Mesenchymal stem cell (in vitro differentiated cells and primary cell): ENCODE measurements at regions not wholly inside any gene's neighbourhood (a gene's known extent, or its start where the extent isn't known, plus 50 kb on each side); places are given as distances from the start of the nearest gene placed in this dataset.

Source experiments
- DNase-seq: peaks from one replicate; pipeline ENCODE4 v3.0.0-alpha.2; 2013
- H2AFZ ChIP-seq: one replicate; pipeline ENCODE4 v1.6.1; 2013; ENCODE audit warnings: low read depth, mild to moderate bottlenecking, control low read depth, inconsistent platforms, low read length, moderate library complexity
- H2AK5ac ChIP-seq: 2 replicates; pipeline ENCODE4 v1.6.1; 2013; ENCODE audit warnings: low read length, moderate library complexity, mild to moderate bottlenecking, inconsistent platforms; ENCODE audit not compliant: severe bottlenecking
- H2BK120ac ChIP-seq: one replicate; pipeline ENCODE4 v1.6.1; 2013; ENCODE audit warnings: low read depth, mild to moderate bottlenecking, inconsistent platforms, low read length, moderate library complexity
- H2BK12ac ChIP-seq, 2 experiments: one replicate each; pipeline ENCODE4 v1.6.1; 2013; ENCODE audit warnings: inconsistent platforms in 2 of 2, low read length in 2 of 2, mild to moderate bottlenecking in 2 of 2, moderate library complexity in 2 of 2, control low read depth in 1 of 2
- H2BK15ac ChIP-seq: one replicate; pipeline ENCODE4 v1.6.1; 2013; ENCODE audit warnings: mild to moderate bottlenecking, low read depth, inconsistent platforms; ENCODE audit not compliant: poor library complexity, severe bottlenecking
- H2BK5ac ChIP-seq: 2 replicates; pipeline ENCODE4 v1.6.1; 2013; ENCODE audit warnings: low read depth, mild to moderate bottlenecking, low read length, control low read depth, inconsistent platforms; ENCODE audit not compliant: poor library complexity, severe bottlenecking
- H3K14ac ChIP-seq, 2 experiments: one replicate each; pipeline ENCODE4 v1.6.1; 2013; ENCODE audit warnings: inconsistent platforms in 2 of 2, low read length in 2 of 2, control low read depth in 1 of 2, mild to moderate bottlenecking in 1 of 2, moderate library complexity in 1 of 2
- H3K18ac ChIP-seq, 2 experiments: one replicate each; pipeline ENCODE4 v1.6.1; 2013; ENCODE audit warnings: inconsistent platforms in 2 of 2, low read length in 2 of 2, control low read depth in 1 of 2, low read depth in 1 of 2, mild to moderate bottlenecking in 1 of 2
- H3K23ac ChIP-seq, 2 experiments: one replicate each; pipeline ENCODE4 v1.6.1; 2013; ENCODE audit warnings: inconsistent platforms in 2 of 2, low read length in 2 of 2, mild to moderate bottlenecking in 2 of 2, moderate library complexity in 2 of 2, control low read depth in 1 of 2
- H3K27ac ChIP-seq: 2 replicates; pipeline ENCODE4 v1.5.1; 2013; ENCODE audit warnings: mild to moderate bottlenecking, moderate library complexity, low read length, control low read depth, inconsistent platforms; ENCODE audit not compliant: poor library complexity, severe bottlenecking
- H3K27me3 ChIP-seq, 2 experiments: 2 replicates each; pipeline versions ENCODE4 v1.6.1 to v1.7.0; 2013; ENCODE audit warnings: low read length in 2 of 2, mild to moderate bottlenecking in 2 of 2, moderate library complexity in 2 of 2, control low read depth in 1 of 2, inconsistent platforms in 1 of 2; ENCODE audit not compliant: control insufficient read depth in 1 of 2, insufficient read depth in 1 of 2
- H3K36me3 ChIP-seq, 2 experiments: 2 replicates each; pipeline versions ENCODE4 v1.6.1 to v1.7.0; 2013; ENCODE audit warnings: low read length in 2 of 2, control low read depth in 1 of 2, inconsistent platforms in 1 of 2, low read depth in 1 of 2, mild to moderate bottlenecking in 1 of 2; ENCODE audit not compliant: insufficient read depth in 2 of 2, control insufficient read depth in 1 of 2
- H3K4ac ChIP-seq, 2 experiments: one replicate each; pipeline ENCODE4 v1.6.1; 2013; ENCODE audit warnings: inconsistent platforms in 2 of 2, low read length in 2 of 2, mild to moderate bottlenecking in 2 of 2, moderate library complexity in 2 of 2, control low read depth in 1 of 2, low read depth in 1 of 2
- H3K4me1 ChIP-seq: 2 replicates; pipeline ENCODE4 v1.6.1; 2013; ENCODE audit warnings: low read depth, low read length, control low read depth; ENCODE audit not compliant: control insufficient read depth, insufficient read depth
- H3K4me2 ChIP-seq: 2 replicates; pipeline ENCODE4 v1.6.1; 2013; ENCODE audit warnings: low read length, mild to moderate bottlenecking, inconsistent platforms; ENCODE audit not compliant: poor library complexity, severe bottlenecking
- H3K4me3 ChIP-seq, 2 experiments: 2 replicates each; pipeline versions ENCODE4 v1.5.1 to v1.7.0; 2013; ENCODE audit warnings: low read length in 2 of 2, mild to moderate bottlenecking in 2 of 2, control low read depth in 1 of 2, low read depth in 1 of 2; ENCODE audit not compliant: insufficient read depth in 1 of 2
- H3K79me1 ChIP-seq: replicated peaks from 2 replicates; pipeline ENCODE4 v1.6.1; 2013; ENCODE audit warnings: mild to moderate bottlenecking, control low read depth, low read length, inconsistent platforms; ENCODE audit not compliant: poor library complexity, severe bottlenecking
- H3K9ac ChIP-seq: 2 replicates; pipeline ENCODE4 v1.7.0; 2013; ENCODE audit warnings: mild to moderate bottlenecking, low read length, moderate library complexity
- H3K9me3 ChIP-seq: 2 replicates; pipeline ENCODE4 v1.7.0; 2013; ENCODE audit warnings: mild to moderate bottlenecking, low read length; ENCODE audit not compliant: control insufficient read depth
- H4K8ac ChIP-seq: one replicate; pipeline ENCODE4 v1.6.1; 2013; ENCODE audit warnings: inconsistent platforms, mild to moderate bottlenecking, low read length, moderate library complexity
- H4K91ac ChIP-seq: one replicate; pipeline ENCODE4 v1.6.1; 2013; ENCODE audit warnings: mild to moderate bottlenecking, low read length, inconsistent platforms
- WGBS: methylation state at CpG from one replicate; pipeline ENCODE4 v1.1.7; 2013; ENCODE audit warnings: mixed read lengths; 5-methylcytosine and 5-hydroxymethylcytosine counted together

- H3K23ac ChIP-seq: no peak overlapping the region
- WGBS: 98% methylated on average over 2 of the region's 2 CpGs
- H2BK5ac ChIP-seq: no peak overlapping the region
- H3K79me1 ChIP-seq: no peaks in the 10 kb centered on the region
- H3K14ac ChIP-seq: no peak overlapping the region
- H2BK12ac ChIP-seq: no peak overlapping the region
- H3K9ac ChIP-seq: no peak overlapping the region
- no peak overlapping the region for H3K4ac ChIP-seq
- no peaks in the 10 kb centered on the region for H3K4me1 ChIP-seq
- no peak overlapping the region for H3K4me2 ChIP-seq
- H4K8ac ChIP-seq: no peak overlapping the region
- H2BK120ac ChIP-seq: no peak overlapping the region
- H3K27ac ChIP-seq: no peak overlapping the region
- no peak overlapping the region for H3K18ac ChIP-seq
- no peak overlapping the region for H2BK15ac ChIP-seq
- H3K9me3 ChIP-seq: no peaks in the 10 kb centered on the region
- H3K4me3 ChIP-seq: no peak overlapping the region
- no peaks in the 10 kb centered on the region for H3K36me3 ChIP-seq
- no peak for DNase-seq
- no peak overlapping the region for H2AK5ac ChIP-seq
- H2AFZ ChIP-seq: no peak overlapping the region
- no peak overlapping the region for H4K91ac ChIP-seq
- H3K27me3 ChIP-seq: no peaks in the 10 kb centered on the region
These were observed 104.9 kb downstream of the FAM76B start for GRCh38 chr11:95684701-95685100.

GRCh38 chr11:95684170-95684569, 105.4 kb downstream of the FAM76B start:
- Histone ChIP-seq H2BK12ac (no peak overlapping the region), H4K8ac (no peak overlapping the region), H2BK15ac (no peak overlapping the region), H2BK120ac (no peak overlapping the region), H3K27ac (no peak overlapping the region), H2BK5ac (no peak overlapping the region), H3K4me3 (no peak overlapping the region), H3K9me3 (no peaks in the 10 kb centered on the region), H3K36me3 (no peaks in the 10 kb centered on the region), H3K27me3 (no peaks in the 10 kb centered on the region), H3K4ac (no peak overlapping the region), H3K18ac (no peak overlapping the region), H2AFZ (no peak overlapping the region), H3K23ac (no peak overlapping the region), H2AK5ac (no peak overlapping the region), H3K79me1 (no peaks in the 10 kb centered on the region), H3K4me2 (no peak overlapping the region), H3K4me1 (no peaks in the 10 kb centered on the region), H3K14ac (no peak overlapping the region), H3K9ac (no peak overlapping the region), H4K91ac (no peak overlapping the region)
- DNase-seq: no peak
- WGBS: 99% methylated on average over 1 of the region's 1 CpG

- H3K14ac ChIP-seq: no peak overlapping the region
- H3K4ac ChIP-seq: no peak overlapping the region
- H3K79me1 ChIP-seq: no peaks in the 10 kb centered on the region
- H3K23ac ChIP-seq: no peak overlapping the region
- H3K4me3 ChIP-seq: no peak overlapping the region
- no peaks in the 10 kb centered on the region for H3K27me3 ChIP-seq
- peak overlapping the region; percentile 3 for H3K9ac ChIP-seq
- no peak overlapping the region for H4K91ac ChIP-seq
- WGBS: 71% methylated on average over 2 of the region's 2 CpGs
- H2BK12ac ChIP-seq: no peak overlapping the region
- no peak overlapping the region for H3K27ac ChIP-seq
- no peak overlapping the region for H4K8ac ChIP-seq
- no peak overlapping the region for H2AFZ ChIP-seq
- no peaks in the 10 kb centered on the region for H3K9me3 ChIP-seq
- H2BK120ac ChIP-seq: no peak overlapping the region
- no peak overlapping the region for H2BK5ac ChIP-seq
- no peak overlapping the region for H3K18ac ChIP-seq
- H2BK15ac ChIP-seq: no peak overlapping the region
- no peak overlapping the region for H2AK5ac ChIP-seq
- no peaks in the 10 kb centered on the region for H3K36me3 ChIP-seq
- no peak for DNase-seq
- H3K4me2 ChIP-seq: no peak overlapping the region
- no peaks in the 10 kb centered on the region for H3K4me1 ChIP-seq
These were observed 107.0 kb downstream of the FAM76B start for GRCh38 chr11:95682552-95682951.

GRCh38 chr11:95680169-95680929, 109.2 kb downstream of the FAM76B start:
- WGBS: 100% methylated on average over 1 of the region's 3 CpGs
- H2AFZ ChIP-seq: no peak overlapping the region
- H3K9ac ChIP-seq: no peak overlapping the region
- H3K4me3 ChIP-seq: no peak overlapping the region
- H3K36me3 ChIP-seq: no peaks in the 10 kb centered on the region
- no peak overlapping the region for H3K23ac ChIP-seq
- no peak overlapping the region for H2BK5ac ChIP-seq
- H3K79me1 ChIP-seq: no peaks in the 10 kb centered on the region
- H3K27ac ChIP-seq: no peak overlapping the region
- no peak overlapping the region for H3K14ac ChIP-seq
- no peak overlapping the region for H4K91ac ChIP-seq
- H2AK5ac ChIP-seq: no peak overlapping the region
- no peak overlapping the region for H3K4ac ChIP-seq
- H3K4me2 ChIP-seq: no peak overlapping the region
- H3K18ac ChIP-seq: no peak overlapping the region
- no peaks in the 10 kb centered on the region for H3K27me3 ChIP-seq
- H3K9me3 ChIP-seq: no peaks in the 10 kb centered on the region
- H2BK12ac ChIP-seq: no peak overlapping the region
- peak; percentile 71 for DNase-seq
- H2BK120ac ChIP-seq: no peak overlapping the region
- H3K4me1 ChIP-seq: no peaks in the 10 kb centered on the region
- no peak overlapping the region for H2BK15ac ChIP-seq
- no peak overlapping the region for H4K8ac ChIP-seq
